Gastroesophageal sphincter (tissue), 4 donors: ENCODE measurements at regions not wholly inside any gene's neighbourhood (a gene's known extent, or its start where the extent isn't known, plus 50 kb on each side); places are given as distances from the start of the nearest gene placed in this dataset.

Source experiments
- ATAC-seq: fragments of 150-250 bp; one replicate; pipeline ENCODE4 v1.9.1; 2016; ENCODE audit warnings: mild to moderate bottlenecking, moderate library complexity
- H3K27ac ChIP-seq, 4 donors: fragments of 200-600 bp; sonication (generic) in 3 of 4; 1 replicate in 3 of 4; 2 replicates in 1 of 4; pipeline ENCODE4 v1.5.1; 2016 to 2019
- H3K27me3 ChIP-seq: fragments of 200-600 bp; sonication (generic); one replicate; pipeline ENCODE4 v1.5.1; 2019
- H3K36me3 ChIP-seq, 2 donors: fragments of 200-600 bp; sonication (generic); one replicate each; pipeline ENCODE4 v1.5.1; 2019; ENCODE audit warnings: control low read depth in 1 of 2
- H3K4me1 ChIP-seq, 3 donors: fragments of 200-600 bp; sonication (generic); 1 replicate in 2 of 3; 2 replicates in 1 of 3; pipeline ENCODE4 v1.5.1; 2016 to 2019; ENCODE audit warnings: control low read depth in 2 of 3
- H3K4me3 ChIP-seq, 2 donors: fragments of 200-600 bp; sonication (generic); one replicate each; pipeline ENCODE4 v1.5.1; 2019; ENCODE audit warnings: mild to moderate bottlenecking in 1 of 2, moderate library complexity in 1 of 2
- H3K9me3 ChIP-seq, 3 donors: fragments of 200-600 bp; sonication (generic); one replicate each; pipeline ENCODE4 v1.5.1; 2017 to 2019; ENCODE audit warnings: control low read depth in 2 of 3
- EP300 ChIP-seq: sonication (generic); formaldehyde crosslinking; IDR thresholded peaks from one replicate; pipeline ENCODE4 v1.6.1; 2017; ENCODE audit warnings: antibody characterized with exemption, mild to moderate bottlenecking
- POLR2A ChIP-seq, 2 donors: fragments of 450-650 bp; IDR thresholded peaks; one replicate each; pipeline ENCODE4 v1.6.1; 2017; ENCODE audit warnings: antibody characterized with exemption in 2 of 2, mild to moderate bottlenecking in 2 of 2, moderate library complexity in 1 of 2
- POLR2AphosphoS5 ChIP-seq: sonication (generic); formaldehyde crosslinking; IDR thresholded peaks from one replicate; pipeline ENCODE4 v1.6.1; 2017; ENCODE audit warnings: antibody characterized with exemption
- WGBS, 2 donors: methylation state at CpG; one replicate each; pipeline ENCODE4 v1.1.5; 2018; ENCODE audit warnings: low coverage in 1 of 2; 5-methylcytosine and 5-hydroxymethylcytosine counted together
- TF ChIP-seq, protein P1 (sequence below), 4 experiments: fragments of 200-600 bp in 2 of 4; fragments of 450-650 bp in 2 of 4; sonication (generic) in 1 of 4; IDR thresholded peaks; one replicate each; pipeline ENCODE4 v1.5.1; 2017 to 2019; ENCODE audit warnings: antibody characterized with exemption in 4 of 4, mild to moderate bottlenecking in 2 of 4, moderate library complexity in 2 of 4

GRCh38 chr14:105836160-105836559 is 309.8 kb downstream of the TMEM121 start:
- H3K36me3 ChIP-seq = no peaks in the 10 kb centered on the region
- 85 to 86% methylated on average over 3 to 4 of the region's 11 CpGs for WGBS, 2 donors
- no peaks in the 10 kb centered on the region for H3K4me1 ChIP-seq
- no peak overlapping the region for H3K27ac ChIP-seq
- no peak for TF ChIP-seq EP300
- TF ChIP-seq, protein P1, sequence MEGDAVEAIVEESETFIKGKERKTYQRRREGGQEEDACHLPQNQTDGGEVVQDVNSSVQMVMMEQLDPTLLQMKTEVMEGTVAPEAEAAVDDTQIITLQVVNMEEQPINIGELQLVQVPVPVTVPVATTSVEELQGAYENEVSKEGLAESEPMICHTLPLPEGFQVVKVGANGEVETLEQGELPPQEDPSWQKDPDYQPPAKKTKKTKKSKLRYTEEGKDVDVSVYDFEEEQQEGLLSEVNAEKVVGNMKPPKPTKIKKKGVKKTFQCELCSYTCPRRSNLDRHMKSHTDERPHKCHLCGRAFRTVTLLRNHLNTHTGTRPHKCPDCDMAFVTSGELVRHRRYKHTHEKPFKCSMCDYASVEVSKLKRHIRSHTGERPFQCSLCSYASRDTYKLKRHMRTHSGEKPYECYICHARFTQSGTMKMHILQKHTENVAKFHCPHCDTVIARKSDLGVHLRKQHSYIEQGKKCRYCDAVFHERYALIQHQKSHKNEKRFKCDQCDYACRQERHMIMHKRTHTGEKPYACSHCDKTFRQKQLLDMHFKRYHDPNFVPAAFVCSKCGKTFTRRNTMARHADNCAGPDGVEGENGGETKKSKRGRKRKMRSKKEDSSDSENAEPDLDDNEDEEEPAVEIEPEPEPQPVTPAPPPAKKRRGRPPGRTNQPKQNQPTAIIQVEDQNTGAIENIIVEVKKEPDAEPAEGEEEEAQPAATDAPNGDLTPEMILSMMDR (IDR thresholded peaks at IDR 0.05) = no peak
- H3K27me3 ChIP-seq = peaks cover 26% of the 10 kb centered on the region
- ATAC-seq = no peak
- H3K9me3 ChIP-seq = no peaks in the 10 kb centered on the region
- H3K4me3 ChIP-seq = no peak overlapping the region

DNA sequence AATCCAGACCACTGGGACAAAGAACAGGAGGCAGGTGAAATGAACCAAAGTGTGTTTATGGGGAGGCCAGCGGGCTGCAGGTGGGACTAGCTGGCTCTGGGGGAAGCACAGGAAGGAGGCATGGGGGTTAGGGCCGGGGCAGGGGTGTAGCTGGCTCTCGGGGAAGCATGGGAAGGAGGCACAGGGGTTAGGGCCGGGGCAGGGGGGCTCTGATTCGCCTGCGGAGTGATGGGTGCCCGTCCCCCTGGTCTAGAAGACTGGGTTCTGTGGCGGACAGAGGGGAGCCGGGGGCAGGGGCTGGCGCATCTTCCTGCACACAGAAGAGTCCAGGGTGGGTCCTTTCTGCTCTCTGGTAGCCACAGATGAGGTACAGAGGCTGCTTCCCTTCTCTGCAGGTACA is 310.3 kb downstream of the TMEM121 start:
- WGBS, 2 donors = 66% methylated on average over 9 of the region's 10 CpGs; no CpG with 5 or more reads in 1 of the 2 donors
- Histone ChIP-seq H3K36me3 (no peaks in the 10 kb centered on the region), H3K27ac (no peak overlapping the region)

DNA sequence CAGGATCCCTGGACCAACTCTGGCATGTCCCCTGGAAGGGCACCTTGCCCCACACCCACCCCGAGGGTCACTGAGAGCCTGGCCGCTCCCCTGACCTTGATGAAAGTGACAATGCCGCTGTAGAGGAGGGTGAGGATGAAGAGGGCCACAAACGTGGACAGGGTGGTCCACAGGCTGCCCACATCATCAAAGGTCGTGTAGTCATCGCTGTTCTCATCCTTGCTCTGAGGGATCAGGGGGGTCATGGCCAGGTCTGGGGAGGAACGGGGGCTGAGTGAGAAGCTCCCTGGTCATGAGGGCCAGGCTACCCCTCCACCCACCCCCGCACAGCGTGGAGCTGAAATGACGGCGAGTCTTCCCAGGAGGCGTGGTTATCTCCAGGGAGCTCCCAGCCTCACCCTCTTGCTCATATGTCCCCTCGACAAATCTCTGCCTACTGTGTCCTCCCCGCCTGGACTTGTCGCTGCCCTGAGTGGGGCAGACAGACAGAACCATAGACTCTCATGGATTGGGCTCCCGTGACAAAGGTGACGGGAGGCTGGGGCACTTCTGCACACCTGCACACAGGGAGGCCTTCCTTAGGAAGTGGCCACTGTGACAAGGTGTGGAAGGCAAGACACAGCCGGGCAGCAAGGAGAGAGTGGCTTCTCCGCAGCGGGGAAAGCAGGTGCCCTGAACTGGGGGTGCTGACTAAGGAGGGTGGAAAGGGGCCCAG is 311.1 kb downstream of the TMEM121 start:
- no peaks in the 10 kb centered on the region for H3K36me3 ChIP-seq
- TF ChIP-seq, protein P1 (IDR thresholded peaks at IDR 0.05) = no peak
- TF ChIP-seq POLR2AphosphoS5 = no peak
- no peak for TF ChIP-seq EP300
- H3K9me3 ChIP-seq = no peaks in the 10 kb centered on the region
- ATAC-seq = no peak
- 86% methylated on average over 11 of the region's 20 CpGs; no CpG with 5 or more reads in 1 of the 2 donors for WGBS, 2 donors
- no peaks in the 10 kb centered on the region for H3K4me1 ChIP-seq
- H3K4me3 ChIP-seq = no peak overlapping the region
- no peak overlapping the region for H3K27ac ChIP-seq
- peaks cover 23% of the 10 kb centered on the region for H3K27me3 ChIP-seq

More for the DNA sequence above, 310.3 kb downstream of the TMEM121 start:
- ATAC-seq = no peak
- no peaks in the 10 kb centered on the region for H3K9me3 ChIP-seq
- TF ChIP-seq EP300 (no peak), POLR2AphosphoS5 (no peak), POLR2A (IDR thresholded peaks at IDR 0.05) (no peak)
- TF ChIP-seq, protein P1 (IDR thresholded peaks at IDR 0.05) = no peak
- H3K27me3 ChIP-seq = peaks cover 28% of the 10 kb centered on the region
- H3K4me1 ChIP-seq = no peaks in the 10 kb centered on the region
- H3K4me3 ChIP-seq = no peak overlapping the region

DNA sequence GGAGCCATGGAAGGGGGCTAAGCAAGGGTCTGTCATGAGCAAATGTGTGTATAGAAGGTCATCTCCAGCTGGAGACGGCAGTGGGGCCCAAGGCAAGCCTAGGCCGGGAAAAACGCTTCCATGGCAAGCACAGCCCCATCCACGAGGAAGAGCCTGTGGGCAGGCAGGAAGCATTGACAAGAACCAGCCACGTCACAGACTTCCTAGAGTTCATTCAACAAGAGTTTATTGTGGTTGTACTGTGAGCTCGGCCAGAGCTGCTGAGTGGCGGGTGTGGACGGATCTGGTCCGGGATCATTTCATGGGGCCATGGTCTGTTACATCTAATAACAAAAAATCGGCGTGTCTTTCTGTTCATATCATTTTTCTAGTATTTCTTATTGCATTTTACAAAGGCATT is 311.7 kb downstream of the TMEM121 start:
- no peak for ATAC-seq
- TF ChIP-seq POLR2A (IDR thresholded peaks at IDR 0.05) = no peak
- TF ChIP-seq, protein P1 (IDR thresholded peaks at IDR 0.05) = no peak
- no peak for TF ChIP-seq POLR2AphosphoS5
- TF ChIP-seq EP300 = no peak
- 95% methylated on average over 4 of the region's 11 CpGs; no CpG with 5 or more reads in 1 of the 2 donors for WGBS, 2 donors

More for the DNA sequence above, 311.7 kb downstream of the TMEM121 start:
- H3K4me1 ChIP-seq = no peaks in the 10 kb centered on the region
- no peaks in the 10 kb centered on the region for H3K36me3 ChIP-seq
- peaks cover 21% of the 10 kb centered on the region for H3K27me3 ChIP-seq
- no peak overlapping the region for H3K4me3 ChIP-seq
- no peak overlapping the region for H3K27ac ChIP-seq
- H3K9me3 ChIP-seq = no peaks in the 10 kb centered on the region
